ENCODE measurements at regions not wholly inside any gene's neighbourhood (a gene's known extent, or its start where the extent isn't known, plus 50 kb on each side); places are given as distances from the start of the nearest gene placed in this dataset.

DNA sequence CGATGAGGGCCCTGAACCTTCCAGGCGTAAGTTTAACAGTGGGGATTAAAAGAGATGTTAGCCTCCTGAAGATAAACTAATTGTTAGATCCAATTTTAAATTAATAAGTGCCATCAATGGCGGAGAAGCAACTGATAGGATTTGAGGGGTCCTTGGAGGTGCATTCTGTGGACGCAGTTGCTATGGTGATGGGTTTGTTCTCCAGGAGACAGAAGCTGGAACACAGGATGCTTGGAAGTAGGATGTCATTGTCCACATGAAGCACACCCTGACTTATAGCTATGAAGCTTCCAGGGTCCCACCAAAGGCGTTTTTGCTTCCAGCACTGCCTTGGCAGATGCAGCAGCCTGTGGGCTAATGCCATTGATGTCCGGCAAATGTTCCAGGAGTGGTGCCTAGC lies 331.0 kb upstream of the IL12A start:
- no peak overlapping the region for H3K4me3 ChIP-seq (ENCODE audit: low read depth, low read length)
- DNase-seq (ENCODE audit: low read depth), result no peak
- TF ChIP-seq, protein P1, sequence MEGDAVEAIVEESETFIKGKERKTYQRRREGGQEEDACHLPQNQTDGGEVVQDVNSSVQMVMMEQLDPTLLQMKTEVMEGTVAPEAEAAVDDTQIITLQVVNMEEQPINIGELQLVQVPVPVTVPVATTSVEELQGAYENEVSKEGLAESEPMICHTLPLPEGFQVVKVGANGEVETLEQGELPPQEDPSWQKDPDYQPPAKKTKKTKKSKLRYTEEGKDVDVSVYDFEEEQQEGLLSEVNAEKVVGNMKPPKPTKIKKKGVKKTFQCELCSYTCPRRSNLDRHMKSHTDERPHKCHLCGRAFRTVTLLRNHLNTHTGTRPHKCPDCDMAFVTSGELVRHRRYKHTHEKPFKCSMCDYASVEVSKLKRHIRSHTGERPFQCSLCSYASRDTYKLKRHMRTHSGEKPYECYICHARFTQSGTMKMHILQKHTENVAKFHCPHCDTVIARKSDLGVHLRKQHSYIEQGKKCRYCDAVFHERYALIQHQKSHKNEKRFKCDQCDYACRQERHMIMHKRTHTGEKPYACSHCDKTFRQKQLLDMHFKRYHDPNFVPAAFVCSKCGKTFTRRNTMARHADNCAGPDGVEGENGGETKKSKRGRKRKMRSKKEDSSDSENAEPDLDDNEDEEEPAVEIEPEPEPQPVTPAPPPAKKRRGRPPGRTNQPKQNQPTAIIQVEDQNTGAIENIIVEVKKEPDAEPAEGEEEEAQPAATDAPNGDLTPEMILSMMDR (IDR thresholded peaks at IDR 0.05; ENCODE audit: low read depth, low read length), result no peak
- TF ChIP-seq MAX (IDR thresholded peaks at IDR 0.05; ENCODE audit: low read depth, low read length) (no peak), POLR2A (IDR thresholded peaks at IDR 0.05; ENCODE audit: extremely low read depth, insufficient read length) (no peak), MYC (IDR thresholded peaks at IDR 0.05; ENCODE audit: low read depth, low read length) (no peak)

DNA sequence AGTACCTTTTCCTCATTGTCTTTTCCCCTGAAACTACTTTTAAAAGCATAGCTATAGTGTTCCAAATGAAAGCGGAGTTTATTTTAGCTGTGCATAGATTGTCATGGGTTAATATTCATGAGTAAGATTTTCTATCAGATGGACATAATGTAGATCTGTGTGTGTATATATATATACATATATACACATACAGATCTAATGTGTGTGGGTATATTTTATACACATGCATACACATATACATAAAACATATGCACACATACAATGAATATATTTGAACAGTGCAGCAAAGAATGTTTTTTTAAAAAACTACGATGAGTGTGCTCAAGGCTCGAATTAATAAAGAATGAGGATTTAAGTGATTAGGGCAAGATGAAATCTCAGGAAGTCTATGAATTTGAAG lies 328.3 kb upstream of the IL12A start:
- no peak overlapping the region for H3K4me3 ChIP-seq (ENCODE audit: low read depth, low read length)
- TF ChIP-seq POLR2A (IDR thresholded peaks at IDR 0.05; ENCODE audit: extremely low read depth, insufficient read length), result no peak
- TF ChIP-seq, protein P1 (IDR thresholded peaks at IDR 0.05; ENCODE audit: low read depth, low read length), result no peak
- no peak for TF ChIP-seq MAX (IDR thresholded peaks at IDR 0.05; ENCODE audit: low read depth, low read length)
- TF ChIP-seq MYC (IDR thresholded peaks at IDR 0.05; ENCODE audit: low read depth, low read length), result no peak
- DNase-seq (ENCODE audit: low read depth), result no peak

GRCh38 chr3:159660901-159661300 lies 327.7 kb upstream of the IL12A start:
- no peak overlapping the region for H3K4me3 ChIP-seq (ENCODE audit: low read depth, low read length)
- TF ChIP-seq MYC (IDR thresholded peaks at IDR 0.05; ENCODE audit: low read depth, low read length), result no peak
- DNase-seq (ENCODE audit: low read depth), result no peak

DNA sequence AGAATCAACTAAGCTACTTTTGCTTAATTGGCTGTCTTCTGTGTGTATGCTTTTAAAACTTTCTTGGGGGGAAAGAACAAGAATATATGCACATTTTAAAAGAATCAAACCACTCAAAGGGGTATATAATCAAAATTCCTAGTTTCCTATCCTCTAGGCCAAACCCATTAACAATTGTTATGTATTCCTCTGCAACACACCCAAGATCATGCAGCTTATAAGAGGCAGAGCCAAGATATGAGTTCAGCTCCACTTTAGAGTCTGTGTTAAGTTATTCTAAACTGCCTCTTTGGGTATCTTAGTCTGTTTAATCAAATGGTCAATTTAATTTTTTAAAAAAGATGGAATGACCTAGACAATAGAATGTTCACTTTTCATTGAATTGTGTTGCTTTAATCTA lies 326.1 kb upstream of the IL12A start:
- H3K4me3 ChIP-seq (ENCODE audit: low read depth, low read length), result no peak overlapping the region
- no peak for TF ChIP-seq MYC (IDR thresholded peaks at IDR 0.05; ENCODE audit: low read depth, low read length)
- TF ChIP-seq, protein P1 (IDR thresholded peaks at IDR 0.05; ENCODE audit: low read depth, low read length), result no peak
- no peak for TF ChIP-seq POLR2A (IDR thresholded peaks at IDR 0.05; ENCODE audit: extremely low read depth, insufficient read length)
- no peak for TF ChIP-seq MAX (IDR thresholded peaks at IDR 0.05; ENCODE audit: low read depth, low read length)
- DNase-seq (ENCODE audit: low read depth), result no peak

DNA sequence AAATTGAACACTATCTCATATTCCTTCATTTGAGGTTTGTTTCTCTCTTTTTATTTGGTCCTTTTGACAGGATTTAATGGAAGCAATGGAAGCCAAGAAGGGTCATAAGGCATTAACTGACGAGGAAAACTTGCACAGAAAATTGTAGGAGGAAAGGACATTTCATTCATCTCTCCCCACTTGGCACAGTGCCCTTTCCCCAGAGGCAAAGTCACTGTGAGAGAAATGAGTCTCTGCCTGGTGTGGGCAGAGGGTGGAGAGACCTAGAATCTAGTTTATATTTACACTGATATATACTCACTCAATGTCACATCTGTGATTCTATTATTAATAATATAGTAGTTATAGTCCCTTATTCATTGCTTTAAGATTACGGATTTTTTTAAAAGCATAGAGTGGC lies 324.6 kb upstream of the IL12A start:
- DNase-seq (ENCODE audit: low read depth), result no peak
- TF ChIP-seq POLR2A (IDR thresholded peaks at IDR 0.05; ENCODE audit: extremely low read depth, insufficient read length), result no peak
- H3K4me3 ChIP-seq (ENCODE audit: low read depth, low read length), result no peak overlapping the region

DNA sequence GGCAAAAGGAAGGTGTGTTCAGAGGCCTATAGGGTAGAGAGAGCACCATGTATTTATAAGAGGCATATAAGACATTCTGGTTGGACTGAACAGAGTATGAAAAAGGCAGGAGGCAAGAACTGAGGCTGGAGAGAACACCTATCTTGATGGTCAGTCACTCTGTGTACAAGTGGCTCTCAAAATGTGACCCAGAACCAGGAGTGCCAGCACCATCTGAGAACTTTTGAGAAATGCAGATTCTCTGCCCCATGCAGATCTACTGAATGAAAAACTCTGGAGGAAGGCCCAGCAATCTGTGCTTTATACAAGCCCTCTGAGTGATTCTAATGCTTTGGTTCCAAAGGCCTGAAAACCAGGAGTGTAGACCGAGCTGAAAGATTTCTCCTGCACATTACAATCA lies 324.0 kb upstream of the IL12A start:
- no peak for DNase-seq (ENCODE audit: low read depth)
- H3K4me3 ChIP-seq (ENCODE audit: low read depth, low read length), result no peak overlapping the region
- TF ChIP-seq MAX (IDR thresholded peaks at IDR 0.05; ENCODE audit: low read depth, low read length) (no peak), POLR2A (IDR thresholded peaks at IDR 0.05; ENCODE audit: extremely low read depth, insufficient read length) (no peak), MYC (IDR thresholded peaks at IDR 0.05; ENCODE audit: low read depth, low read length) (no peak)
- TF ChIP-seq, protein P1 (IDR thresholded peaks at IDR 0.05; ENCODE audit: low read depth, low read length), result no peak

- no peak overlapping the region for H3K4me3 ChIP-seq (ENCODE audit: low read depth, low read length)
- DNase-seq (ENCODE audit: low read depth), result no peak
- TF ChIP-seq, protein P1 (IDR thresholded peaks at IDR 0.05; ENCODE audit: low read depth, low read length), result no peak
- no peak for TF ChIP-seq MAX (IDR thresholded peaks at IDR 0.05; ENCODE audit: low read depth, low read length)
- TF ChIP-seq POLR2A (IDR thresholded peaks at IDR 0.05; ENCODE audit: extremely low read depth, insufficient read length), result no peak
- TF ChIP-seq MYC (IDR thresholded peaks at IDR 0.05; ENCODE audit: low read depth, low read length), result no peak
Measured at GRCh38 chr3:159667261-159667660, 321.4 kb upstream of the IL12A start.

Data from NB4 (cell line).